Mesendoderm (in vitro differentiated cells): ENCODE measurements at regions not wholly inside any gene's neighbourhood (a gene's known extent, or its start where the extent isn't known, plus 50 kb on each side); places are given as distances from the start of the nearest gene placed in this dataset.
"Not testable (repeated sequence)": the region's sequence is repeated elsewhere in the genome, so short reads cannot be mapped to it uniquely, and the experiment has no call there.

ENCODE experiments used
- DNase-seq: peaks from one replicate; pipeline ENCODE4 v3.0.0; 2013
- H2AK5ac ChIP-seq: 2 replicates; pipeline ENCODE4 v1.6.1; 2013; ENCODE audit warnings: low read length, inconsistent platforms
- H2BK120ac ChIP-seq: 2 replicates; pipeline ENCODE4 v1.6.1; 2013; ENCODE audit warnings: low read depth, mild to moderate bottlenecking, low read length, moderate library complexity, mixed read lengths
- H2BK15ac ChIP-seq: replicated peaks from 2 replicates; pipeline ENCODE4 v1.6.1; 2013; ENCODE audit warnings: low read depth, mild to moderate bottlenecking, moderate library complexity
- H2BK5ac ChIP-seq: 2 replicates; pipeline ENCODE4 v1.6.1; 2013; ENCODE audit warnings: low read length, inconsistent platforms
- H3K18ac ChIP-seq: 2 replicates; pipeline ENCODE4 v1.6.1; 2013; ENCODE audit warnings: mild to moderate bottlenecking, low read length, mixed read lengths
- H3K23ac ChIP-seq: one replicate; pipeline ENCODE4 v1.6.1; 2013; ENCODE audit warnings: low read length
- H3K27ac ChIP-seq: 2 replicates; pipeline ENCODE4 v1.5.1; 2013; ENCODE audit warnings: low read depth, mild to moderate bottlenecking, inconsistent platforms, low read length, moderate library complexity
- H3K27me3 ChIP-seq: 2 replicates; pipeline ENCODE4 v1.6.1; 2013; ENCODE audit warnings: low read length, control low read depth, mild to moderate bottlenecking, inconsistent platforms; ENCODE audit not compliant: insufficient read depth, poor library complexity
- H3K36me3 ChIP-seq: 2 replicates; pipeline ENCODE4 v1.6.1; 2013; ENCODE audit warnings: low read length, inconsistent platforms; ENCODE audit not compliant: control insufficient read depth, insufficient read depth
- H3K4ac ChIP-seq: one replicate; pipeline ENCODE4 v1.6.1; 2013; ENCODE audit warnings: low read depth, mild to moderate bottlenecking, low read length, moderate library complexity
- H3K4me1 ChIP-seq: 2 replicates; pipeline ENCODE4 v1.6.1; 2013; ENCODE audit warnings: low read depth, low read length, inconsistent platforms; ENCODE audit not compliant: control insufficient read depth
- H3K4me2 ChIP-seq: 2 replicates; pipeline ENCODE4 v1.6.1; 2013; ENCODE audit warnings: low read length
- H3K4me3 ChIP-seq: 2 replicates; pipeline ENCODE4 v1.5.1; 2013; ENCODE audit warnings: mild to moderate bottlenecking, low read length
- H3K56ac ChIP-seq: one replicate; pipeline ENCODE4 v1.6.1; 2013; ENCODE audit warnings: low read length
- H3K79me1 ChIP-seq: 2 replicates; pipeline ENCODE4 v1.6.1; 2013; ENCODE audit warnings: low read length, inconsistent platforms
- H3K79me2 ChIP-seq: 2 replicates; pipeline ENCODE4 v1.6.1; 2013; ENCODE audit warnings: mild to moderate bottlenecking, low read length; ENCODE audit not compliant: control insufficient read depth, insufficient read depth
- H3K9ac ChIP-seq: 2 replicates; pipeline ENCODE4 v1.6.1; 2013; ENCODE audit warnings: low read length, inconsistent platforms
- H4K5ac ChIP-seq: one replicate; pipeline ENCODE4 v1.6.1; 2013; ENCODE audit warnings: low read length
- H4K8ac ChIP-seq: one replicate; pipeline ENCODE4 v1.6.1; 2013; ENCODE audit warnings: low read depth, mild to moderate bottlenecking, control low read depth, low read length, moderate library complexity
- WGBS: extraction: QIAGEN DNeasy Blood & Tissue Kit; methylation state at CpG from one replicate; pipeline ENCODE4 v1.1.7; 2013; ENCODE audit warnings: low lambda C conversion rate, missing lambda C conversion rate; ENCODE audit not compliant: insufficient coverage; ENCODE audit errors: extremely low coverage; 5-methylcytosine and 5-hydroxymethylcytosine counted together

DNA sequence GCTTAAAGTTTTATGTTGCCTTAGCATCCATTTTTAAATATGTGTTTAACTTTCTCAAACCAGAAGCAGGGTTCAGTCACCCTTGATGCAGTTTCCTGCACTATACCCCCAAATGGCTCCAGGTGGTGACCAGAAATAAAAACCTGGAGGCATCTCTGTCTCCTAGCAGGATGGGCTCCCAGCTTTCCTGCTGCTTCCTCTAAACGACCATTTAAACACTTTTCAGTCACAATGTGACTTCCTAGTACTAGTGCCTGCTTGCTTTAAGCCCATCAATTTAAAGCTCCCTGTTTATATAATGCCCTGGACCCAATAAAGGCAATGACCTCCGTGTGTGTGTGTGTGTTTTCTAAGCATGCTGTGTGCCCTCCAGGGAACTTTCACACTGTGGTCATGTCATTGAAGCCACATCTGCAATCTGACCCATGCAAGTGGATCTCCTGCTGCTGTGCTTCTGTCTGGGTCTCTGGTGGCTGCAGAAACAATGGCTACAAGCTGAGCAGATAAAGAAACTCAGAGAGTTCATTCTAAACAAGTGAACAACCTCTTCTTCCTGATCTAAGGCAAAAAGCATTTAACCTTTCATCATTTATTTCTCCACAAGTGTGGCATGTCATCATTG, 175.3 kb downstream of the SPATA31A6 start:
- not testable (repeated sequence) for H3K36me3 ChIP-seq, H3K4me3 ChIP-seq, H2BK120ac ChIP-seq, H3K79me2 ChIP-seq, H3K4me1 ChIP-seq, H3K4me2 ChIP-seq, H2AK5ac ChIP-seq, H3K27me3 ChIP-seq, H4K5ac ChIP-seq, H3K9ac ChIP-seq, H3K4ac ChIP-seq, H3K23ac ChIP-seq, H3K79me1 ChIP-seq
- H2BK15ac ChIP-seq: peak overlapping the region; percentile 3
- H4K8ac ChIP-seq: peak overlapping the region; percentile 81
- peak overlapping the region; percentile 98 for H3K18ac ChIP-seq
- peak overlapping the region; percentile 93 for H3K27ac ChIP-seq
- WGBS: no CpG with 5 or more reads among the region's 2 CpGs
- H2BK5ac ChIP-seq: peak overlapping the region; percentile 20
- peak overlapping the region; percentile 6 for H3K56ac ChIP-seq
- peak; percentile 77 for DNase-seq

DNA sequence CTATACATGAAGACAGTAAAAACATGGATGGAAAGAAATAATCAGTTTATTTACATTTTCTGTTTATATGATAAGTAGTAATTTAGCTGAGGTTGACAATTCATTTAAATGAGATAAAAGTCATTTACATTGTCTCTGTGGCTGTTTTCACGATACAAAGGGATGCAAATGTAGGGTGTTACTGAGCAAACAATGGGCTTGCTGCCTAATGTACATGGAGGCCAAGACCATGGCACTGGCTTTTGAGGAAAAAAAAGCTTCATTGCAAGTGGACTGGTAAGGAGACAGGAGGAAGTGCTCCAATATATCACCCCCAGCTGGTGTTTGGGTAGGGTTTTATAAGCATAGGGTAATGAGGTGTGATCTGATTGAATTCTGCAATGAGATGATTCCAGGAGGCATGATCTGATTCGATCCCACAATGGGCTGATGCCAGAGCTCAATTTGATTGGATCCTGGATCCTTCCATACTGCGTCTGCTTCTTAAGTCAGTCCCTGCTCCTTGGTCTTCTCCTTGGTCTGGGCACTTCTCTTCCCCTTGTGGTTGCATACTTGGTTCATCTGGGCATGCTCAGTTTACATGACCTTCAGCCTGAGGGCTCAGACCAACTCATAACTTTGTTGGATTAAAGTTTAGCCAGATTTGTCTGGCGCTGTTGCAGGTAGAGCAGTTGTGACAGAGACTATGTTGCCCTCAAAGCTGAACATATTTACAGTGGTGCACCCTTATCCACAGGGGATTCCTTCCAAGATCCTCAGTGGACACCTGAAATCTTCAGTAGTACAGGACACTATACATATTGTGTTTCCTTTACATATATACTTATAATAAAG, 181.2 kb downstream of the SPATA31A6 start:
- not testable (repeated sequence) for H3K18ac ChIP-seq, H2BK120ac ChIP-seq, H3K4ac ChIP-seq, H3K9ac ChIP-seq, H3K4me1 ChIP-seq, H2AK5ac ChIP-seq, H2BK15ac ChIP-seq, H3K79me2 ChIP-seq, H3K27ac ChIP-seq, H3K4me3 ChIP-seq, H3K79me1 ChIP-seq, H4K8ac ChIP-seq, H3K27me3 ChIP-seq, H2BK5ac ChIP-seq, H3K23ac ChIP-seq, H4K5ac ChIP-seq, H3K4me2 ChIP-seq, H3K56ac ChIP-seq, H3K36me3 ChIP-seq
- no CpG with 5 or more reads among the region's 4 CpGs for WGBS
- DNase-seq: peak; percentile 39

DNA sequence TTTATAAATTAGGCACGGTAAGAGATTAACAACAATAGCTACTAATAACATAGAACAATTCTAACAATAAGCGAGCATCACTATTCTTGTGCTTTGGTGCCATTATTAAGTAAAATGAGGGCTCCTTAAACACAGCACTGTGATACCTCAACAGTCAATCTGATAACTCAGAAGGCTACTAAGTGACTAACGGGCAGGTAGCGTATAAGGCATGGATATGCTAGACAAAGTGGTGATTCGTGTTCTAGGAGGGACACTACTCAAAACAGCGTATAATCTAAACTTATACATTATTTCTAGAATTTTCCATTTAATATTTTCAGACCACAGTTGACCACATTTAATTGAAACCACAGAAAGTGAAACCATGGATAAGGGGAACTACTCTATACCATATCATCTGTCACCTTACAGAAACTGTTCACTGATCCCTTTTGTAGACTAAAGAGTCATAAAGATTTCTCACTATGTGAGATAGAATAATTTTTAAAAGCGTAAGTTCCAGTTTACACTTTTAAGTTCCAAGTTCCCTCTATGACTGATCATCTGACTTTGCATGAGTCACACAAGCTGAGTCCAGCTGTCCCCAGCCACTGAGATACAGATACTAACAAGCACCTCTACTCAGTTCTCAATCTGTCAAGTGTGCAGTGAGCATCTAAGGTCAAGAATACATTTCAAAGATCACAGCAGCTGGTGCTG, 181.9 kb downstream of the SPATA31A6 start:
- not testable (repeated sequence) for H3K36me3 ChIP-seq, H3K79me1 ChIP-seq, H3K4me2 ChIP-seq, H3K79me2 ChIP-seq, H2BK120ac ChIP-seq, H2BK5ac ChIP-seq, DNase-seq, H2AK5ac ChIP-seq, H4K5ac ChIP-seq, H3K4me3 ChIP-seq, H3K23ac ChIP-seq, H3K4ac ChIP-seq, H3K56ac ChIP-seq, H2BK15ac ChIP-seq, H3K4me1 ChIP-seq, H3K27ac ChIP-seq, H3K9ac ChIP-seq, H3K27me3 ChIP-seq
- no CpG with 5 or more reads among the region's 7 CpGs for WGBS
- Histone ChIP-seq H4K8ac (peak overlapping the region; percentile 76), H3K18ac (peak overlapping the region; percentile 51)

DNA sequence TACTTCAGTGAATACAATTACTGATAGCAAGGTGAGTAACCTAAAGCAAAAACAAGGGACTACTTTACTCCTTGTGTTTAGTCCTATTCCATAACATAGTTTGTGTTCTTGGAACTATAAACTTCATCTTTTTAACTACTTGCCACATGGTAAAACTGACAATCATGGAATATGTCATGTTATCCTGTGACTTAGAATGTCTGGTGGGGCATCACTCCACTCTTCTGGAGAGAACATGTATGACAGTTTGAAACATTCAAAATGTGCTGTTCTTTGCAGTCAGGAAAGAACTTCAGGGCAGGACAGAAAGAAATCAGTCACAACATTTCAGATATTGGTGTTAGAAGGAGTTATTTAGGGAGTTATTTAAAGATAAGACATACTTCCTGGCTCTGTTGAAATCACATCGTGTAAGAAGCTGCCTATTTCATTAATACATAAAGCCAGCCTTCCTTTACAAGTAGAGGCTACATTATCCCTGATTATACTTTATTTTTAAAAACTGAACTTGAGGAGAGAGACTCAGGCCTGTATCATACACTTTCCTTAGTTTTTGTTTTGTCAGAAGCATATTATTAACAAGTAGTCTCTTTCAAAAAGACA, 184.9 kb downstream of the SPATA31A6 start:
- WGBS: no CpG with 5 or more reads among the region's 1 CpG
- not testable (repeated sequence) for H3K4ac ChIP-seq, H4K8ac ChIP-seq, H2AK5ac ChIP-seq, H2BK15ac ChIP-seq, H2BK120ac ChIP-seq, H3K18ac ChIP-seq, H3K4me3 ChIP-seq, H4K5ac ChIP-seq, H3K56ac ChIP-seq, H3K4me1 ChIP-seq, H3K79me2 ChIP-seq, H3K9ac ChIP-seq, DNase-seq, H3K23ac ChIP-seq, H3K79me1 ChIP-seq, H3K4me2 ChIP-seq, H3K27me3 ChIP-seq, H3K27ac ChIP-seq, H2BK5ac ChIP-seq, H3K36me3 ChIP-seq

DNA sequence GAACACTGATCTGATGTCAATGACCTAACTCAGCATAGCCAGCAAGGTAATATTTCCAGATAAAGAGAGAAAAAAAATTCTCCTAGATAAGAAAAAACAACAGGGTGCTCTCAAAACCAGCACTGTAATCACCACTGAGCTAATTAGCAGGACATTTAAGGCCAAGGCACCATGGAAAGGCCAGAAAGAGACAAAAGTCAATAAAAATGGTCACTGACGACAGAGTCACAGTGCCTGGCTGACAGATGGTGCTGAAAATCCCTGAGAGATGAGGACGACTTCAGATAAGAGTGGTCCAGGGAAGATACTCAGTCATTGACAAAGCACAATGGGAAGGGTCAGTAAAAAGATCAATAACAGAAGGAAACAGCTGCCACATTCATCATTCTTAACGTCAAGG, 186.7 kb downstream of the SPATA31A6 start:
- not testable (repeated sequence) for H2BK5ac ChIP-seq, H4K8ac ChIP-seq, H3K23ac ChIP-seq, H3K18ac ChIP-seq, H3K36me3 ChIP-seq, H3K4me2 ChIP-seq, H3K79me1 ChIP-seq, H2AK5ac ChIP-seq, H3K79me2 ChIP-seq, H3K9ac ChIP-seq, H2BK15ac ChIP-seq, H3K27me3 ChIP-seq, H3K27ac ChIP-seq, H3K4ac ChIP-seq, H4K5ac ChIP-seq, H3K4me1 ChIP-seq, H2BK120ac ChIP-seq, H3K4me3 ChIP-seq, H3K56ac ChIP-seq
- no CpG with 5 or more reads among the region's 3 CpGs for WGBS
- DNase-seq: peak; percentile 55
